NOMO-1 treated with dmso at 0.1 percent for 144 hours (cell line): ENCODE measurements at regions not wholly inside any gene's neighbourhood (a gene's known extent, or its start where the extent isn't known, plus 50 kb on each side); places are given as distances from the start of the nearest gene placed in this dataset.
"Not testable (repeated sequence)": the region's sequence is repeated elsewhere in the genome, so short reads cannot be mapped to it uniquely, and the experiment has no call there.

Experiments used
- DNase-seq: peaks from one replicate; lab custom pipeline; 2025; ENCODE audit not compliant: unreplicated experiment; lab: John Stamatoyannopoulos, UW

DNA sequence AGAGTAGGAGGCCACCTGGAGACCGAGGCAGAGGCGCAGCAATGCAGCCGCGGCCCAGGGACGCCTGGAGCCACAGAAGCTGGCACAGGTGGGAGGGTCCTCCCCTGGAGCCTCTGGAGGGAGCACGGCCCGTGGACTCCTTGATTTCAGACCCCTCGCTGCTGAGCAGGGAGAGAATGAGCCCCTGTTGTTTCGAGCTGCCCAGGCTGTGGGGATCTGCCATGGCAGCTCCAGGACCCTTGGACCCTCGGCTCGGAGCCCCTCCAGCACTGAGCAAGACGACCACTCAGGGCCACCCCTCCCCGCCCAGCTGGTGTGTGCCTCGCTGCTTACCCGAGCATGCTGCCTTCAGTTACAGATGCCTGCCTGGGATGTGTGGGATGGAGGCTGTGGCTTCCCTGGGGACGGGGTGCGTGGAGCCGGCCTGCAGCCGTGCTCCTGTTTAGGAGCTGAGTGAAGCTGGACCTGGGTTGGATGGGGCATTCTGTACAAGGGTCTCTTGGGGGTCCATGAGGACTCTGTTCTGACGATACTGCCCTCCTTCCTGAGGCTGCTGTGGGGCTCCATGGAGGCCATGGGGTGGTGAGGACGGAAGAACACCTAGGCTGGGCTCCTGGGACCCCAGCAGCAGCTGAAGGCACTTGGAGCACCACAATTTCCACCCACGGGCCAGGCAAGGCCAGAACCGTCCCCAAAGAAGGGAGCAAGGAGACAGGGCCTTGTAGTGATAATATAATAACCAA, 115.1 kb upstream of the LPCAT1 start:
- no peak for DNase-seq

GRCh38 chr5:1637639-1638481, 114.1 kb upstream of the LPCAT1 start:
- no peak for DNase-seq

DNA sequence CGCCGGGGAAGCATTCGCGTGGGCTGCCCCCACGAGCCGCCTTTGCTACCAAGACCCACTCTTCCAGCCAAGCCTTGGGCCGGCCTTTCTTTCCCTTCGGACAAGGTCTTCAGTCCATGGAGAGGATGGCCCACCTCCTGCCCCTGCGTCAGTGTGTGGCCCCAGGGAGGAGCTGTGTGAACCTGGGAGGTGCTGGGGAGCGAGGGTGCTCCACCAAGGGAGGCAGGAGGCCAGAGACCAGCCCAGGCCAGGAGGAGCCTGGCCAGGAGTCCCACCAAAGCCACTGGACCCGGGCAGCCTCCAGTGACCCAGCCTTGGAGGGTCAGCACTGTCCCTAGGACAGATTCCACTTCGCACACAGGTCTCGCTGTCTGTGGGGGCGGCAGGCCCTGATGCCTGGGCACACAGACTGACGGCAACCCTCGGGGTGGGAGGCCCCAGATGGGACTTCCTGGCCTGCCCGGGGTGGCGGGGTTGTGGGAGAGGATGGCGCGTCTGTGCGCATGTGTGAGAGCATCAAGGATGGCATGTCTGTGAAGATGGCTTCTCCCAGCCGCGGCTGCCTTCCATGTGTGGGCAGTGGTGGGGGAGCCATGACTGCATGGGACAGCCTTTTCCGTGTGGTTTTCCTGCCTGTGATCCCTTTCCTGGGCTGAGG, 113.3 kb upstream of the LPCAT1 start:
- no peak for DNase-seq

- DNase-seq = not testable (repeated sequence)
These were observed 112.5 kb upstream of the LPCAT1 start for GRCh38 chr5:1636208-1636770.

GRCh38 chr5:1635477-1635876, 111.7 kb upstream of the LPCAT1 start:
- DNase-seq = not testable (repeated sequence)

- DNase-seq = no peak
These were observed 110.5 kb upstream of the LPCAT1 start for GRCh38 chr5:1634337-1634661.

DNA sequence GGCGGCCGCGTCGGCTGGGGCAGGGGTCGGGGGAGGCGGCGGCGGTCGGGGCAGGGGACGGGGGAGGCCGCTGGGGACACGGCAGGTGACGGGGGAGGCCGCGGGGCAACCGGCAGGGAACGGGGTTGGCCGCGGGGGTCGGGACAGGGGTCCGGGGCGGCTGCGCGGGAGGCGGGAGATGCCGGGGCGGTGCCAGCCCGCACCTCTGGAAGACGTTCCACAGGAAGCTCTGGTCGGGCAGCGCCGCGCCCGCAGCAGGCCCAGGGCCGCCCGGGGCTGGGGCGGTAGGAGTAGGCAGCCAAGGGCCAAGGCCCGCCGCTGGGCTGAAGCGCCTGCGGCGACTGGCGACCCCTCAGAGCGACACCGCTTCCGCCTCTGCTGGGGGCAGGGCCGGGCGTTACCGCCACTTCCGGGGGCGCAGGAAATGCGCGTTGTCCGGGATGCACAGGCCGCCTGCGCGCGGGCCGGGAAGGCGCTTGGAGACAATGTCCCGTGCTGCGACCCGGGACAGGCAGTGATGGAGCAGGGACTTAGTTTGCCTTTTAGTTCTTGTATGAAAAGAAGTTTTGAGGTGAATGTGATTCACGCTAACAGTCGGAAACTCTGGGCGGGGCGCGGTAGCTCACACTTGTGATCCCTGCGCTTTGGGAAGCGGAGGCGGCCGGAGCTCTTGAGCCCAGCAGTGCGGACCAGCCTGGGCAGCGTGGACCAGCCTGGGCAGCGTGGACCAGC, 110.0 kb upstream of the LPCAT1 start:
- DNase-seq = peak; percentile 86

- not testable (repeated sequence) for DNase-seq
These were observed 107.2 kb upstream of the LPCAT1 start for GRCh38 chr5:1631004-1631403.

GRCh38 chr5:1626397-1626796, 102.6 kb upstream of the LPCAT1 start:
- DNase-seq = not testable (repeated sequence)

DNA sequence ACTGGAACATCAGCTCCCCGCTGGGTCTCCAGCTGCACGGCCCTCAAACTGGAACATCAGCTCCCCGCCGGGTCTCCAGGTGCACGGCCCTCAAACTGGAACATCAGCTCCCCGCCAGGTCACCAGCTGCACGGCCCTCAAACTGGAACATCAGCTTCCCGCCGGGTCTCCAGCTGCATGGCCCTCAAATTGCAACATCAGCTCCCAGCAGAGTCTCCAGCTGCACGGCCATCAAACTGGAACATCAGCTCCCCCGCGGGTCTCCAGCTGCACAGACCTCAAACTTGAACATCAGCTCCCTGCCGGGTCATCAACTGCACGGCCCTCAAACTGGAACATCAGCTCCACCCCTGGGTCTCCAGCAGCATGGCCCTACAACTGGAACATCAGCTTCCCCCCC, 95.8 kb upstream of the LPCAT1 start:
- DNase-seq = not testable (repeated sequence)

- DNase-seq = not testable (repeated sequence)
These were observed 94.6 kb upstream of the LPCAT1 start for GRCh38 chr5:1618296-1618865.

GRCh38 chr5:1617236-1617755, 93.5 kb upstream of the LPCAT1 start:
- DNase-seq = not testable (repeated sequence)

DNA sequence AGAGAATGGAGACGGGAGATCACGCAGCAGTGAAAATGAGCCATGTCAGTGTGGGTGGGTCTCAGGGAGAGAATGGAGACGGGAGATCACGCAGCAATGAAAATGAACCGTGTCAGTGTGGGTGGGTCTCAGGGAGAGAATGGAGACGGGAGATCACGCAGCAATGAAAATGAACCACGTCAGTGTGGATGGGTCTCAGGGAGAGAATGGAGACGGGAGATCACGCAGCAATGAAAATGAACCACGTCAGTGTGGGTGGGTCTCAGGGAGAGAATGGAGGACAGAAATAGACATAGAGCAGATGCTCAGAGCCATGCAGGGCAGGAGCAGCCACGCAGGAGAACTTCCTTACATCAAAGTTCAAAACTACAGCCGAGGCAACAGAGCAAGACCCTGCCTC, 89.8 kb upstream of the LPCAT1 start:
- not testable (repeated sequence) for DNase-seq

DNA sequence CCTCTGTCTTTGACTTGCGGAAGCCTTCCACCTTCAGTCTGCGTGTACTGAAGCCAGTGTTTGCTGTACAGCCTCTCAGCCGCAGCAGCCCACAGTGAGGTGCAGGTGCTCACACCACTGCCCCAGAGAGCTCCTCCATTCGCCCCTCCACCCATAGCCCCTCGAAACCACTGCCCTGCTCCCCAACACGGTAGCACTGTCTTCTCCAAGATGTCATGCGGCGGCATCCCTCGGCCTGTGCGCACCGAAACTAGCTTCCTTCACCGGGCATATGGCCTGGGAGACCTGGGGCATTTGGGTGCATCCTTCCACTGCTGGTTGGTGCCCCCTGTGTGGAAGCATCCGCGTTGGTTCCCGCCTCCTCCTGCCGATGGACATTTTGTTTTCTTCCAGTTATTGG, 86.8 kb upstream of the LPCAT1 start:
- DNase-seq = not testable (repeated sequence)

GRCh38 chr5:1609111-1609510, 85.4 kb upstream of the LPCAT1 start:
- DNase-seq = not testable (repeated sequence)

GRCh38 chr5:1608336-1608735, 84.6 kb upstream of the LPCAT1 start:
- peak; percentile 58 for DNase-seq

DNA sequence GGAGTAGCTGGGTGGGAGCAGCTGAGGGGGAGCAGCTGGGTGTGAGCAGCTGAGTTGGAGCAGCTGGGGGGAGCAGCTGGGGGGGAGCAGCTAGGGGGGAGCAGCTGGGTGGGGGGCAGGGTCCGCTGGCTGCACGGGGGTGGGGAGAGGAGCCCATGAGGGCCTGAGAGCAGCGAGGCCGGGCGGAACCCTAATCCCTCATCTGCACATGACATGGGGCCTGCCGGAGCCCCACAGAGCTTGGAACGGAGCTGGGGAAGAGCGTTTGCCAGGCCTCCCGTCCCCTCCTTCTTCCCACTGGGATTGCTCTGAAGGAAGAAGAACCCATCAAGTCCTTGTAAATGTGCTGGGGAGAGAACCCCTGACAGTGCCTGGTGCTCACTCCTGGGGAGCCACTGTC, 83.2 kb upstream of the LPCAT1 start:
- DNase-seq = not testable (repeated sequence)

DNA sequence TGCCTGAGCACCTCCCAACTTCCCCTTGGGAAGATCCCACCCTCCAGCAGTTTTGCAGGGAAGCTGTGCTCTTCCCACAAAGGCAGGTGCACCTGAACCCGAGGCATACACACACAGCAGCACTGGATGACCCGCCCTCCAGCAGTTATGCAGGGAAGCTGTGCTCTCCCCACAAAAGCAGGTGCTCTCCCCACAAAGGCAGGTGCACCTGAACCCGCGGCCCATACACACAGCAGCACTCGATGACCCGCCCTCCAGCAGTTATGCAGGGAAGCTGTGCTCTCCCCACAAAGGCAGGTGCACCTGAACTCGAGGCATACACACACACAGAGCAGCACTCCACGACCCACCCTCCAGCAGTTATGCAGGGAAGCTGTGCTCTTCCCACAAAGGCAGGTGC, 80.2 kb upstream of the LPCAT1 start:
- DNase-seq = not testable (repeated sequence)

DNA sequence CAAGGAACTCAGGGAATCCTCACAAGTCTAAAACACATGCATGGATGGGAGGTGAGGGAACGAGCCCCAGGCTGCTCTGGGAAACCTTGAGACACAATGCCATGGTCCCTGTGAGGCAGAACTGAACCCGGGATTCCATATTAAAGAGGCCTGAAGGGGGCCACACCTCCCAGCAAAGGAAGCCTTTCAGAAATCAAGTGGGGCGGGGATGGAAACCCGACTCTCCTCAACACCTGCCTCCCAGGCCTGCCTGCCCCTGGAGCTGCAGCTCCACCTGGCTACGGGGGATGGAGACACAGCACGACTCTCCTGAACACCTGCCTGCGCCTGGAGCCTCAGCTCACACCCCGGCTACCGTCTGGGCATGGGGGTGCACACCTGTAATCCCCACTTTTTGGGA, 77.8 kb upstream of the LPCAT1 start:
- not testable (repeated sequence) for DNase-seq
